ENCODE measurements at regions not wholly inside any gene's neighbourhood (a gene's known extent, or its start where the extent isn't known, plus 50 kb on each side); places are given as distances from the start of the nearest gene placed in this dataset.
"Not testable (repeated sequence)": the region's sequence is repeated elsewhere in the genome, so short reads cannot be mapped to it uniquely, and the experiment has no call there.

DNA sequence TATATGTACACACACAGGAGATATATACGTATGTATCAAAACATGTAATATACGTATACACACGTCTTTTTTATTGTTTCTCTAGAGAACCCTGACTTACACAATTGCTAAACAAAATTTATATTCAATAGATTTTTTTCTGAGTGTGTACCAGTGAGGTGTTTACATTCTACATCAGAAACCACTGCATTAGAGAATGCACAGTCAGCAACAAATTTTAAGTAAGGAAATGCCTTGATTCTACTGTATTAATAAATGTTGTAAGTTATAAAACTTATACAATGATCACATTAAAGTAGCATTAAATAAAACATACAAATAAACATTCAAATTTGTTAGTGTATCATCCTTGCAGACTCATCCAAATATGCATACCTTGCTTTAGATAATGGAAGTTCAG lies 376.4 kb upstream of the FAM98A start:
- DNase-seq (ENCODE audit: low spot score) = no peak

DNA sequence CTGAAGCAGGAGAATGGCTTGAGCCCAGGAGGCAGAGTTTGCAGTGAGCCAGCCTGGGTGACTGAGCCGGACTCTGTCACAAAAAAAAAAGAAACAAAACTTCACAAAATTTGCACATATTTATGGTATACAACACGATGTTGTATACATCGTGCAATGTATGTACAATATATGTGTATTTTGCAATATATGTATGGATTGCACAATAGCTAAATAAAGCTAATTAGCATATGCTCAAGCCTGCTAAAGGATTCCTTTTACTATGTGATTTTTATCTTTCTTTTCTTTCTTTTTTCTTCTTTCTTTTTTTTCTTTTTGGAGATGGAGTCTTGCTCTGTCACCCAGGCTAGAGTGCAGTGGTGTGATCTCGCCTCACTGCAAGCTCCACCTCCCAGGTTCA lies 368.0 kb upstream of the FAM98A start:
- no peak for DNase-seq (ENCODE audit: low spot score)

DNA sequence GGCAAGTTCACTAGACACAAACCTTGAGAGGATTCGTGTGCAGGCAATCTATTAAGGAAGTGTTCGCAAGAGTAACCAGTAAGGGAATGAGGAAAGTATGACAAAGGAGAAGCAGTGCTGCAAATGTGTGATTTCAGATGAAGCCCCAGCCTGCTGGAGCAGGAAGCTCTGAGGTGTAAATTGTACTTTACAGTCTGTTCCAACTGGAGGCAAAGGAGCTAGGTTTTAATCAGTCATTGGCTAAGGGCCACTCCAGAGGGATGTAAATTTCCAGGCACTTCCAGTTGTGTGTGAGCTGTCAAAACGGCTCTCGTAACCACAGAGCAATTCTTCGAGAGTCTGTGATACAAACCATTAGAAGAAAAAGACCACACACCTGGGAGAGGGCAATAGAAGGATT lies 359.5 kb upstream of the FAM98A start:
- no peak for DNase-seq (ENCODE audit: low spot score)

GRCh38 chr2:33949371-33949770 lies 350.3 kb upstream of the FAM98A start:
- DNase-seq (ENCODE audit: low spot score) = no peak

DNA sequence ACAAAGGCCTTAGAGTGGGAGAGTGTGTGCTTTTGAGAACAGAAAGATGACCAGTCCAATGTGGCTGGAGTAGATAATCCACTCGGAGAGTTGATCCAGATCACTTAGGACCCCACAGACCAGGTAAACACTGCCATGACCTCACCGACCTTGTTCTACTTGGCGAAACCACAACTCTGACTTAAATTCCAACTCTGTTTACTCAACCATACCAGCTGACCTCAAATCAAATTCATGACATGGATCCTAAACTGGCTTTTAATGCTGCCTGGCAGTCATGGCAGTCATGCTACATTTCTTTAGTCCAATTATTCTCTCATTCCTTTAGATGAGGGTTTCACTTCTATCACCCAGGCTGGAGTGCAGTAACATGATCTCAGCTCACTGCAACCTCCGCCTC lies 347.1 kb upstream of the FAM98A start:
- DNase-seq (ENCODE audit: low spot score) = no peak

DNA sequence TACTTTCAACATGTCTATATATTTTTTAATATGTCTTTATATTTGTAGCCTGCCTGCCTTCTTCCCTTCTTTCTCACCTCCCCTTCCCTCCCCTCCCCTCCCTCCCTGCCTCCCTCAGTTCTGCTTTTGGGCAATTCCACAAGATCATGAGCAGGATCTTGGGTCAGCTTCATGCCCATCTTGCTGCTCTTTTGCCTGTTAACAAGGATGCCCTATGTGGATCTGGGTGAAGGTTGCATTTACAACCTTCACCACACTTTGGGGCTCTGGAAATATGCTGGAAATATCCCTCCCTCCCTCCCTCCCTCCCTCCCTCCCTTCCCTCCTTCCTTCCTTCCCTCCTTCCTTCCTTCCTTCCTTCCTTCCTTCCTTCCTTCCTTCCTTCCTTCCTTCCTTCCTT lies 334.1 kb upstream of the FAM98A start:
- DNase-seq (ENCODE audit: low spot score) = no peak

- DNase-seq (ENCODE audit: low spot score) = no peak
These were observed 332.1 kb upstream of the FAM98A start for GRCh38 chr2:33931164-33931563.

DNA sequence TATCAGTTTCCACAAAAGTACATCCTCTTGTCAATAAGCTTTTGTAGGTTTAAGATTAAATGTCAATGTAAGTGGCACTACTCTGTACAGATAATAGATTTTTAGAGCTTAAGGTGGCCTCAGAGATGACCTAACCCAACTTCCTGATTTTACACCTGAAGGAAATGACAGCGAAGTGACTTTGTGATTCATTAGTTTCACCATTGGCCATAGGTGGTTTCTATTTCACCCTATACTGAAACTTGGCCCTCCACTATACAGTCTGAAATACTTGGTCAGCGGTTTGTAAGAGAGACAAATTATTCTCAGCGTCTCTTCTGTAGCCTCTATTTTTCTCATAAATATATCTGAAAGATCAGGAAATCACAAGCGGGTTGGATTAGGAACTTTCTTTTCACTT lies 330.4 kb upstream of the FAM98A start:
- no peak for DNase-seq (ENCODE audit: low spot score)

DNA sequence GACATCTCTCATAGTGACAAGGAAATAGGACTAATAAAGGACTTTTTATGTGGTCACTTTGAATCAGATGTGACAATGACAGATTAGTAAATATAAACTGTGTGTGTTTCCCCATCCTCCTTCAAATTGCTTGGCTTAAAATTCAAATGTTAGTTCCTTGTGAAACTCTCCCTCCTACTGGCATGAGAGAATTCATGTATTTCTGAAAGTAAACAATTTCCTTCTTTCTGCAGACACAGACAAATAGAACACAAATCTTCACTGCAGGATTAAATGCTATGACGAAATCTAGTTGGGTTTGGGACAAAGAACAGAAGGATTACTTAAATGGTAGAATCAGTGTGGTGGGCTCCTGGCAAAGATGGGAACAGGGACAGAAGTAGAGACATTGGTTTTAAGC lies 328.7 kb upstream of the FAM98A start:
- DNase-seq (ENCODE audit: low spot score) = no peak

DNA sequence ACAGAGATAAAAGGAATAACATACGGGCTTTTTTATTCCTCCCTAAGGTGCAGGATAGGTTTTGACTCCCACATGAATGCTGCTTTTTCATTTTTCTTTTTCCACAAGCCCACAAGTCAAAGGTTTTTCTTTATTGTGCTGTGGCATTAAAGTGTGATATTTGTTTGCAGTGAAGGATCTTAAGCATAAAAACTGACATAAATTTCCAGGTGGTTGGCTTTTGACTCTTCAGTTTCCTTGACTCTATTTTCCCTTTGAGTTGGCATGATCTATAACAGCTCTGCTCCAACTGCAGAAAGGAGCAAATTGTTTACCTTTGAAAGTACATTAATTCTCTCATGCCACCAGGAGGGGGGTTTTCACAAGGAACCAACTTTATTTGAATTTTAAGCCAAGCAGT lies 326.2 kb upstream of the FAM98A start:
- no peak for DNase-seq (ENCODE audit: low spot score)

- DNase-seq (ENCODE audit: low spot score) = no peak
These were observed 325.6 kb upstream of the FAM98A start for GRCh38 chr2:33924586-33925169.

DNA sequence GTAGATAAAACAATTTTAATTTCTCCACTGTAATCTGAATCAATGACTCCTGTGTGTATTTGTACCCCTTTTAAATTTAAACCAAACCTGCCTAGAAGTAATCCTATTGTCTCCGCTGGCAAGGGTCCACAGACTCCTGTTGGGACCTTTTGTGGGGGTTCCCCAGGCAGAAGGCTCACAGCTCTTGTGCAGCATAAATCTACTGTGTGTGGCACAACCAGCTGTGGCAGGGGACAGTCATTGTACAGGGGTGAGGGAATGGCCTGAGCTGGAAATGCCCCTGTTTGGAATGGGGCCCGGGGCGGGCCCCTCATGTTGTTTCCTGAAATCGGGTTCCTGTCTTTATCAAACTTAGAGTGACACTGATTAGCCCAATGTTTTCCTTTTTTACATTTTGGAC lies 318.2 kb upstream of the FAM98A start:
- no peak for DNase-seq (ENCODE audit: low spot score)

DNA sequence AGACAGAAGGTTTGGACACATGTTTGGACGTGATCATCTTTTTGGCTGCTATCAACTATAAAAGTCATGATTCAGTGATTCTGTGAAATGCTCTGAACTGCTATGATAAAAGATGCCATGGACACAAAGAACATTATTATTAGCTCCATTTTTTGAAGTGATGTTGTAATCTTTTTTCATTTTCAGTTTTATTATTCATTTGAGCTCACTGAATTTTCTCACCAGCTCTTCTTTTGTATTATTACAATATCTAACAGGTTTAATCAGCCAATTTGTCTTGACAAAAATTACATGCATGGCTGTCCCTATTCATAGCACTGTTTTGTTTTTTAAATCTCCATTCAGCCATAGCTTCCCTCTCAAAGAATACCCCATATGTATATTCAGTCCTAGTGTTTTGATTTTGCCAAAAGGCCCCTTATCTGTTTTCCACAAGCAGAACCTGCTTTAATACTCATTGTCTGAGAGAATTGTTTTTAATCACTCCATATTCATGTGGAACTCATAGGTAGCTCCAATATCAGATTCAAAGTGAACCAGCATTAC lies 314.0 kb upstream of the FAM98A start:
- no peak for DNase-seq (ENCODE audit: low spot score)

- no peak for DNase-seq (ENCODE audit: low spot score)
These were observed 312.2 kb upstream of the FAM98A start for GRCh38 chr2:33911327-33911726.

DNA sequence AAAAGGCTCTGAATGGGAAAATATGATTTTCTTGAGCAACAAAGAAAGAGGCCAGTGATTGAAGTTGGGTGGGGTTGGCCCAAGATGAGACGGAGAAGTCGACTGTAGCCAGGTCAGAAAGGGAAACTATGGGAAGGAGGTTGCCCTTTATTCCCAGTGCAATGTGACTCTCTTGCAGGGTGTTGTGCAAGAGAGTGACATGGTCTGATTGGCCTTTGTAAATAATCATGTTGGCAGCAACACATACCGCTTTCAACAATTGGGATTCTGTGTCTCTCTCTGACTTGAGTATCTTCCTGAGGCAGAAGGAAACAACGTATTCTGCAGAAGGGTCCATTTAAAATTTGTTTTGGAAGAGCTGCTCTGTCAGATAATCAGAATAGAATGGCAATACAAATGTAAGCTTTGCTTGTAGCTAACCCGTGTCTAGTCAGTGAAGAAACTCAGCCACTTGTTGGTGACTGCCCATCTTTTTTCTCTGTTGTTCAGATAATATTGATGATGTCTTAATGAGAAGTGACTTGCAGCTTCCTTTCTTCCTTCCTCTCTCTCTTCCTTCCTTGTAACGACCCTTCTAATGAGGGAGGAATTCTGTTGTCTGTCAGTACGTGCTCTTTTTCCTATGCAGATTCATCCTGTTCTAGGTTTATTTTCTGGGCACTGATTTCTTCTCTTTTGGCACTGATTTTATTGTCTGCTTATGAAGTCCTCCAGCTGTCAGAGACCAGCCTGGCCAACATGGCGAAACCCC lies 311.0 kb upstream of the FAM98A start:
- no peak for DNase-seq (ENCODE audit: low spot score)

DNA sequence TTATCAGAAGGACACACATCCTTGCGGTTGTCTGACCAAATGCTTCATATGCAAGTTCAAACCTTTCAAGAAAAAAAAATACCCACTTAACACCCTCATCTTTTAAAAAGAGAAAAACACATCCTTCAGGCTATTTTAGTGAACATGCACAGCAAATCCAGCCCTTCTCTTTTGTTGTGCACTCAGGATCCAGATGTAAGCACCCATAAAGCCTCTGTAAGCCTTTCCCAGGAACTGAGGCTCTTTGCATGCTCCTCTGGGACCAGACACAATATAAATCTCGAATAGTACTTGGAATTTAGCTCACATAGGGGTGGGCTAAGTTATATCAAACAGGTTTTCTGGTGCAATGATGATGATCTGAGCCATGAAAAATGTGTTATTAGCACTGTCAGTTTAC lies 308.8 kb upstream of the FAM98A start:
- no peak for DNase-seq (ENCODE audit: low spot score)

GRCh38 chr2:33906129-33906528 lies 307.0 kb upstream of the FAM98A start:
- not testable (repeated sequence) for DNase-seq (ENCODE audit: low spot score)

GRCh38 chr2:33904801-33905200 lies 305.7 kb upstream of the FAM98A start:
- no peak for DNase-seq (ENCODE audit: low spot score)

DNA sequence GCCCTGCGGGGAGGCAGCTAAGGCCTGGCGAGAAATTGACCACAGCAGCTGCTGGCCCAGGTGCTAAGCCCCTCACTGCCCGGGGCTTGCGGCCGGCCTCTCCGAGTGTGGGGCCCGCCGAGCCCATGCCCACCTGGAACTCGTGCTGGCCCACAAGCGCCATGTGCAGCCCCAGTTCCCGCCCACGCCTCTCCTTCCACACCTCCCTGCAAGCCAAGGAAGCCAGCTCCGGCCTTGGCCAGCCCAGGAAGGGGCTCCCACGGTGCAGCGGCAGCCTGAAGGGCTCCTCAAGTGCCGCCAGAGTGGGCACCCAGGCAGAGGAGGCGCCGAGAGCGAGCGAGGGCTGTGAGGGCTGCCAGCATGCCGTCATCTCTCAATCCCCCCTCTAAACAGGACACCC lies 304.6 kb upstream of the FAM98A start:
- DNase-seq (ENCODE audit: low spot score) = no peak

- DNase-seq (ENCODE audit: low spot score) = no peak
These were observed 304.1 kb upstream of the FAM98A start for GRCh38 chr2:33903215-33903614.

GRCh38 chr2:33900610-33901009 lies 301.5 kb upstream of the FAM98A start:
- DNase-seq (ENCODE audit: low spot score) = no peak

DNA sequence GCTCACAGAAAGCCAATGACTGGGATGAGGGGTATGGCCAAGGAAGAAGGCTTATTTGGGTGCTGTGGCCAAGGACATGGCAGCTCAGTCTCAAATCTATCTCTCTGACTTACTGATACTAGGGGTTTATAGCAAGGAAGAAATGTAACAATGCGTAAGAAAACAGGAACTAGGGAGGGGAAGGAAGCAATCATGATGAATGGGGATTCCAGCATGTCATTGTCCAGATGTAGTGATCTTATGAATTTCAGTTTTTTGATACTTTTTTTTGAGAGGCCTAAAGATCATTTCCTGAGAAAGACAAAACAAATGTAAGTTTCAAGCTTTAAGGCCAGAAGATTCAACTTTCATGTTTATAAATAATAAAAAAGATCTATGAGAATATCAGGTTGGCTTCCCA lies 298.6 kb upstream of the FAM98A start:
- no peak for DNase-seq (ENCODE audit: low spot score)

GRCh38 chr2:33893824-33894223 lies 294.7 kb upstream of the FAM98A start:
- no peak for DNase-seq (ENCODE audit: low spot score)

GRCh38 chr2:33891616-33892015 lies 292.5 kb upstream of the FAM98A start:
- no peak for DNase-seq (ENCODE audit: low spot score)
